ENCODE measurements at regions not wholly inside any gene's neighbourhood (a gene's known extent, or its start where the extent isn't known, plus 50 kb on each side); places are given as distances from the start of the nearest gene placed in this dataset.

DNA sequence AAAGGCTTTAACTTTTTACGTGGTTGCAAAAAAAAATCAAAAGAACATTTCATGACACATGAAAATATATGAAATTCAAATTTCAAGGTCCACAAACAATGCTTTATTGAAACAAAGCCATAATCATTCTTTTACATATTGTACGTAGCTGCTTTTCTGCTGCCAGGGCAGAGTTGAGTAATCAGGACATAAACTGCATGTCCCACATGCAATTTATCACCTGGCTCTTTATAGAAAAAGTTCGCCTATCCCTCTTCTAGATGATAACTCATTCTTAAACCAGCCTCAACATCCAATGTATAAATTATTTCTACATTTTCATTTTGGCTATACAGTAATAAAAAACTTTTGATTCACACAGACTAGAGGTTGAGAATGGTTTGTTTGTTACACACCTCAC is 154.9 kb downstream of the AXIN2 start:
- DNase-seq (ENCODE audit: low read depth) (no peak), FAIRE-seq (no peak)
- Mint-ChIP-seq H3K27me3 (ENCODE audit: low read depth, unreplicated experiment) (peaks cover 3% of the 10 kb centered on the region), H3K9me3 (ENCODE audit: unreplicated experiment) (peaks cover 2% of the 10 kb centered on the region), H3K4me3 (ENCODE audit: unreplicated experiment) (no peak overlapping the region), H3K27ac (ENCODE audit: unreplicated experiment) (no peak overlapping the region), H3K4me1 (ENCODE audit: low read depth, unreplicated experiment) (no peaks in the 10 kb centered on the region), H3K36me3 (ENCODE audit: low read depth, unreplicated experiment) (no peaks in the 10 kb centered on the region)
- Histone ChIP-seq H2AFZ (ENCODE audit: low read depth, low read length) (no peak overlapping the region), H3K9ac (ENCODE audit: low read length) (no peak overlapping the region), H3K4me1 (ENCODE audit: insufficient read depth, low read length) (peaks cover 4% of the 10 kb centered on the region), H3K27me3 (ENCODE audit: insufficient read depth, low read length) (no peaks in the 10 kb centered on the region), H4K20me1 (ENCODE audit: insufficient read depth, low read length) (no peaks in the 10 kb centered on the region), H3K9me3 (ENCODE audit: insufficient read depth, low read depth, low read length) (no peaks in the 10 kb centered on the region), H3K4me2 (ENCODE audit: low read length) (no peak overlapping the region), H3K79me2 (ENCODE audit: insufficient read depth, low read length) (no peaks in the 10 kb centered on the region), H3K4me3 (ENCODE audit: insufficient read depth, low read depth, low read length) (no peak overlapping the region), H3K27ac (ENCODE audit: low read depth, low read length) (no peak overlapping the region), H3K36me3 (ENCODE audit: insufficient read depth, low read length) (no peaks in the 10 kb centered on the region)
- TF ChIP-seq, protein P1, sequence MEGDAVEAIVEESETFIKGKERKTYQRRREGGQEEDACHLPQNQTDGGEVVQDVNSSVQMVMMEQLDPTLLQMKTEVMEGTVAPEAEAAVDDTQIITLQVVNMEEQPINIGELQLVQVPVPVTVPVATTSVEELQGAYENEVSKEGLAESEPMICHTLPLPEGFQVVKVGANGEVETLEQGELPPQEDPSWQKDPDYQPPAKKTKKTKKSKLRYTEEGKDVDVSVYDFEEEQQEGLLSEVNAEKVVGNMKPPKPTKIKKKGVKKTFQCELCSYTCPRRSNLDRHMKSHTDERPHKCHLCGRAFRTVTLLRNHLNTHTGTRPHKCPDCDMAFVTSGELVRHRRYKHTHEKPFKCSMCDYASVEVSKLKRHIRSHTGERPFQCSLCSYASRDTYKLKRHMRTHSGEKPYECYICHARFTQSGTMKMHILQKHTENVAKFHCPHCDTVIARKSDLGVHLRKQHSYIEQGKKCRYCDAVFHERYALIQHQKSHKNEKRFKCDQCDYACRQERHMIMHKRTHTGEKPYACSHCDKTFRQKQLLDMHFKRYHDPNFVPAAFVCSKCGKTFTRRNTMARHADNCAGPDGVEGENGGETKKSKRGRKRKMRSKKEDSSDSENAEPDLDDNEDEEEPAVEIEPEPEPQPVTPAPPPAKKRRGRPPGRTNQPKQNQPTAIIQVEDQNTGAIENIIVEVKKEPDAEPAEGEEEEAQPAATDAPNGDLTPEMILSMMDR (IDR thresholded peaks at IDR 0.05; ENCODE audit: insufficient read depth, low read depth, low read length): no peak

DNA sequence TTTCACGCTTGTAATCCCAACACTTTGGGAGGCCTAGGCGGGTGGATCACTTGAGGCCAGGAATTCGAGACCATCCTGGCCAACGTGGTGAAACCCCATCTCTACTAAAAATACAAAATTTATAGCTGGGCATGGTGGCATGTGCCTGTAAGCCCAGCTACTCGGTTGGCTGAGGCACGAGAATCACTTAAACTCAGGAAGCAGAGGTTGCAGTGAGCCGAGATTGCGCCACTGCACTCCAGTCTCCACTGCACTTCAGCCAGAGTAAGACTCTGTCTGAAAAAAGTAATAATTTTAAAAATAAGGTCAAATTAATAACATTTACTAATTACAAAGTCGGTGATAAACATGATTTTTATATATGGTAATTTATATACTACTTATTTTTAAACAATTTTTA is 155.9 kb downstream of the AXIN2 start:
- no peaks in the 10 kb centered on the region for H3K79me2 ChIP-seq (ENCODE audit: insufficient read depth, low read length)
- TF ChIP-seq, protein P1 (IDR thresholded peaks at IDR 0.05; ENCODE audit: insufficient read depth, low read depth, low read length): no peak
- TF ChIP-seq EZH2 (IDR thresholded peaks at IDR 0.05; ENCODE audit: insufficient read depth, low read length): no peak
- no peak overlapping the region for H3K9ac ChIP-seq (ENCODE audit: low read length)
- no peaks in the 10 kb centered on the region for H3K36me3 ChIP-seq (ENCODE audit: insufficient read depth, low read length)
- H3K4me1 ChIP-seq (ENCODE audit: insufficient read depth, low read length): peaks cover 4% of the 10 kb centered on the region
- H3K27me3 ChIP-seq (ENCODE audit: insufficient read depth, low read length): no peaks in the 10 kb centered on the region
- no peaks in the 10 kb centered on the region for H3K9me3 Mint-ChIP-seq (ENCODE audit: unreplicated experiment)
- H3K4me3 ChIP-seq (ENCODE audit: insufficient read depth, low read depth, low read length): no peak overlapping the region
- no peak overlapping the region for H3K27ac ChIP-seq (ENCODE audit: low read depth, low read length)
- H3K4me1 Mint-ChIP-seq (ENCODE audit: low read depth, unreplicated experiment): no peaks in the 10 kb centered on the region
- H2AFZ ChIP-seq (ENCODE audit: low read depth, low read length): no peak overlapping the region
- FAIRE-seq: no peak
- no peak overlapping the region for H3K4me2 ChIP-seq (ENCODE audit: low read length)
- no peak for DNase-seq (ENCODE audit: low read depth)
- H4K20me1 ChIP-seq (ENCODE audit: insufficient read depth, low read length): no peaks in the 10 kb centered on the region
- H3K27ac Mint-ChIP-seq (ENCODE audit: unreplicated experiment): no peak overlapping the region
- H3K27me3 Mint-ChIP-seq (ENCODE audit: low read depth, unreplicated experiment): peaks cover 3% of the 10 kb centered on the region
- H3K4me3 Mint-ChIP-seq (ENCODE audit: unreplicated experiment): no peak overlapping the region
- no peaks in the 10 kb centered on the region for H3K36me3 Mint-ChIP-seq (ENCODE audit: low read depth, unreplicated experiment)
- H3K9me3 ChIP-seq (ENCODE audit: insufficient read depth, low read depth, low read length): no peaks in the 10 kb centered on the region

DNA sequence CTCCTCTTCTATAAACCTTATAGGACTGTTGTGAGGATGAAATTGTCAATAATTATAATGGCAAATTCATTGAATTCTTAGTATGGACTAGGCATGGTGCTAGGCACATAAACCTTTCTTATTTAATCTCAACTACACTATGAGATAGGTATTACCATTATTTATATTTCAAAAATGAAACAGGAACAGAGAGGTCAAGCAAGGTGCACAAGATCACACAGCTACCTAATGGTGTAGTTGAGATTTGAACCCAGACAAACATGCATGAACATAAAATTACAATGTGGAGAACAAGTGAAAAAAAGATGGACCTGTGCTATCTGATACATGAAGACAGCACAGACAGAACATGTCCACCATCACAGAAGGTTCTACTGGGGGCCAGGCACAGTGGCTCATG is 156.7 kb downstream of the AXIN2 start:
- Histone ChIP-seq H3K9me3 (ENCODE audit: insufficient read depth, low read depth, low read length) (no peaks in the 10 kb centered on the region), H3K27ac (ENCODE audit: low read depth, low read length) (no peak overlapping the region), H3K4me1 (ENCODE audit: insufficient read depth, low read length) (peaks cover 4% of the 10 kb centered on the region), H3K9ac (ENCODE audit: low read length) (no peak overlapping the region), H3K36me3 (ENCODE audit: insufficient read depth, low read length) (no peaks in the 10 kb centered on the region), H3K4me3 (ENCODE audit: insufficient read depth, low read depth, low read length) (no peak overlapping the region), H3K27me3 (ENCODE audit: insufficient read depth, low read length) (no peaks in the 10 kb centered on the region), H3K79me2 (ENCODE audit: insufficient read depth, low read length) (no peaks in the 10 kb centered on the region), H3K4me2 (ENCODE audit: low read length) (no peak overlapping the region), H2AFZ (ENCODE audit: low read depth, low read length) (no peak overlapping the region), H4K20me1 (ENCODE audit: insufficient read depth, low read length) (no peaks in the 10 kb centered on the region)
- FAIRE-seq (no peak), DNase-seq (ENCODE audit: low read depth) (no peak)
- Mint-ChIP-seq H3K4me3 (ENCODE audit: unreplicated experiment) (no peak overlapping the region), H3K9me3 (ENCODE audit: unreplicated experiment) (no peaks in the 10 kb centered on the region), H3K27ac (ENCODE audit: unreplicated experiment) (no peak overlapping the region), H3K4me1 (ENCODE audit: low read depth, unreplicated experiment) (no peaks in the 10 kb centered on the region), H3K27me3 (ENCODE audit: low read depth, unreplicated experiment) (peaks cover 6% of the 10 kb centered on the region), H3K36me3 (ENCODE audit: low read depth, unreplicated experiment) (no peaks in the 10 kb centered on the region)
- TF ChIP-seq, protein P1 (IDR thresholded peaks at IDR 0.05; ENCODE audit: insufficient read depth, low read depth, low read length): no peak
- no peak for TF ChIP-seq EZH2 (IDR thresholded peaks at IDR 0.05; ENCODE audit: insufficient read depth, low read length)

Measured in astrocyte (in vitro differentiated cells and primary cell).